Mucosa of stomach (tissue), 1 donor: ENCODE measurements at regions not wholly inside any gene's neighbourhood (a gene's known extent, or its start where the extent isn't known, plus 50 kb on each side); places are given as distances from the start of the nearest gene placed in this dataset.

Experiments used
- H3K27me3 ChIP-seq: one replicate; pipeline ENCODE4 v1.7.0; 2013; ENCODE audit warnings: mild to moderate bottlenecking, low read length; ENCODE audit not compliant: control insufficient read depth, insufficient read depth
- H3K36me3 ChIP-seq: one replicate; pipeline ENCODE4 v1.7.0; 2013; ENCODE audit warnings: low read length; ENCODE audit not compliant: control insufficient read depth, insufficient read depth
- H3K4me1 ChIP-seq: one replicate; pipeline ENCODE4 v1.7.0; 2013; ENCODE audit warnings: mild to moderate bottlenecking, low read length; ENCODE audit not compliant: control insufficient read depth, insufficient read depth
- H3K4me3 ChIP-seq: one replicate; pipeline ENCODE4 v1.7.0; 2013; ENCODE audit warnings: low read length
- H3K9ac ChIP-seq: one replicate; pipeline ENCODE4 v1.7.0; 2013; ENCODE audit warnings: mild to moderate bottlenecking, low read length, moderate library complexity
- H3K9me3 ChIP-seq: one replicate; pipeline ENCODE4 v1.7.0; 2013; ENCODE audit warnings: mild to moderate bottlenecking, low read length, moderate library complexity; ENCODE audit not compliant: control insufficient read depth
- donor health status: Pancreatic carcinoma.

- no peak overlapping the region for H3K9ac ChIP-seq
- H3K4me3 ChIP-seq = no peak overlapping the region
- no peaks in the 10 kb centered on the region for H3K27me3 ChIP-seq
- H3K4me1 ChIP-seq = no peaks in the 10 kb centered on the region
- H3K9me3 ChIP-seq = no peaks in the 10 kb centered on the region
- no peaks in the 10 kb centered on the region for H3K36me3 ChIP-seq
Measured at GRCh38 chr4:32562010-32562409, 1841.8 kb downstream of the PCDH7 start.

GRCh38 chr4:32564626-32565025 is 1844.5 kb downstream of the PCDH7 start:
- Histone ChIP-seq H3K36me3 (no peaks in the 10 kb centered on the region), H3K27me3 (no peaks in the 10 kb centered on the region), H3K4me3 (no peak overlapping the region)

GRCh38 chr4:32569861-32570260 is 1849.7 kb downstream of the PCDH7 start:
- no peaks in the 10 kb centered on the region for H3K4me1 ChIP-seq
- H3K4me3 ChIP-seq = no peak overlapping the region
- no peak overlapping the region for H3K9ac ChIP-seq

More at GRCh38 chr4:32564626-32565025, 1844.5 kb downstream of the PCDH7 start:
- H3K4me1 ChIP-seq = no peaks in the 10 kb centered on the region
- no peak overlapping the region for H3K9ac ChIP-seq
- no peaks in the 10 kb centered on the region for H3K9me3 ChIP-seq

GRCh38 chr4:32572366-32572765 is 1852.2 kb downstream of the PCDH7 start:
- Histone ChIP-seq H3K9me3 (no peaks in the 10 kb centered on the region), H3K4me3 (no peak overlapping the region), H3K36me3 (no peaks in the 10 kb centered on the region), H3K27me3 (no peaks in the 10 kb centered on the region), H3K4me1 (no peaks in the 10 kb centered on the region), H3K9ac (no peak overlapping the region)

More at GRCh38 chr4:32569861-32570260, 1849.7 kb downstream of the PCDH7 start:
- Histone ChIP-seq H3K27me3 (no peaks in the 10 kb centered on the region), H3K9me3 (no peaks in the 10 kb centered on the region), H3K36me3 (no peaks in the 10 kb centered on the region)

GRCh38 chr4:32574803-32575202 is 1854.6 kb downstream of the PCDH7 start:
- no peak overlapping the region for H3K9ac ChIP-seq
- H3K27me3 ChIP-seq = no peaks in the 10 kb centered on the region
- H3K4me1 ChIP-seq = no peaks in the 10 kb centered on the region
- no peaks in the 10 kb centered on the region for H3K36me3 ChIP-seq
- H3K4me3 ChIP-seq = no peak overlapping the region
- H3K9me3 ChIP-seq = no peaks in the 10 kb centered on the region

GRCh38 chr4:32589097-32589496 is 1868.9 kb downstream of the PCDH7 start:
- H3K27me3 ChIP-seq = no peaks in the 10 kb centered on the region
- H3K4me3 ChIP-seq = no peak overlapping the region
- no peaks in the 10 kb centered on the region for H3K36me3 ChIP-seq
- H3K9me3 ChIP-seq = no peaks in the 10 kb centered on the region
- no peak overlapping the region for H3K9ac ChIP-seq
- H3K4me1 ChIP-seq = no peaks in the 10 kb centered on the region

GRCh38 chr4:32589853-32590252 is 1869.7 kb downstream of the PCDH7 start:
- Histone ChIP-seq H3K9ac (no peak overlapping the region), H3K27me3 (no peaks in the 10 kb centered on the region), H3K9me3 (no peaks in the 10 kb centered on the region)

GRCh38 chr4:32597354-32597753 is 1877.2 kb downstream of the PCDH7 start:
- Histone ChIP-seq H3K36me3 (no peaks in the 10 kb centered on the region), H3K9me3 (no peaks in the 10 kb centered on the region), H3K27me3 (no peaks in the 10 kb centered on the region), H3K9ac (no peak overlapping the region), H3K4me3 (no peak overlapping the region), H3K4me1 (no peaks in the 10 kb centered on the region)

More at GRCh38 chr4:32589853-32590252, 1869.7 kb downstream of the PCDH7 start:
- Histone ChIP-seq H3K4me1 (no peaks in the 10 kb centered on the region), H3K4me3 (no peak overlapping the region), H3K36me3 (no peaks in the 10 kb centered on the region)

- no peak overlapping the region for H3K4me3 ChIP-seq
- no peaks in the 10 kb centered on the region for H3K27me3 ChIP-seq
- H3K9me3 ChIP-seq = no peaks in the 10 kb centered on the region
- no peaks in the 10 kb centered on the region for H3K4me1 ChIP-seq
- H3K9ac ChIP-seq = no peak overlapping the region
- H3K36me3 ChIP-seq = no peaks in the 10 kb centered on the region
Measured at GRCh38 chr4:32601848-32602247, 1881.7 kb downstream of the PCDH7 start.

GRCh38 chr4:32607978-32608377 is 1887.8 kb downstream of the PCDH7 start:
- Histone ChIP-seq H3K4me3 (no peak overlapping the region), H3K27me3 (no peaks in the 10 kb centered on the region), H3K9ac (no peak overlapping the region), H3K36me3 (no peaks in the 10 kb centered on the region), H3K4me1 (no peaks in the 10 kb centered on the region), H3K9me3 (no peaks in the 10 kb centered on the region)

GRCh38 chr4:32624943-32625603 is 1904.9 kb downstream of the PCDH7 start:
- H3K4me3 ChIP-seq = no peak overlapping the region
- H3K27me3 ChIP-seq = no peaks in the 10 kb centered on the region
- H3K4me1 ChIP-seq = no peaks in the 10 kb centered on the region
- H3K9me3 ChIP-seq = no peaks in the 10 kb centered on the region
- H3K36me3 ChIP-seq = no peaks in the 10 kb centered on the region
- H3K9ac ChIP-seq = no peak overlapping the region

GRCh38 chr4:32625687-32626337 is 1905.6 kb downstream of the PCDH7 start:
- H3K36me3 ChIP-seq = no peaks in the 10 kb centered on the region

More at GRCh38 chr4:32625687-32626337, 1905.6 kb downstream of the PCDH7 start:
- H3K9ac ChIP-seq = no peak overlapping the region
- H3K4me1 ChIP-seq = no peaks in the 10 kb centered on the region
- no peaks in the 10 kb centered on the region for H3K9me3 ChIP-seq
- no peak overlapping the region for H3K4me3 ChIP-seq
- H3K27me3 ChIP-seq = no peaks in the 10 kb centered on the region
